ENCODE measurements at regions not wholly inside any gene's neighbourhood (a gene's known extent, or its start where the extent isn't known, plus 50 kb on each side); places are given as distances from the start of the nearest gene placed in this dataset.

- Histone ChIP-seq H3K9me3 (ENCODE audit: low read length) (peaks cover 5% of the 10 kb centered on the region; the same call in 1 of the 2 replicates), H3K9ac (ENCODE audit: low read length) (no peak overlapping the region), H3K79me2 (ENCODE audit: low read length) (no peaks in the 10 kb centered on the region), H3K27me3 (ENCODE audit: low read length) (no peaks in the 10 kb centered on the region), H3K4me2 (ENCODE audit: low read length) (no peak overlapping the region), H3F3A (ENCODE audit: low read length, unreplicated experiment) (peaks cover 10% of the 10 kb centered on the region), H3K4me3 (ENCODE audit: low read length) (no peak overlapping the region), H3K27ac (ENCODE audit: low read length) (no peak overlapping the region), H2AFZ (ENCODE audit: low read length) (no peak overlapping the region), H4K20me1 (ENCODE audit: low read length) (no peaks in the 10 kb centered on the region), H3K4me1 (ENCODE audit: insufficient read depth, low read length) (peaks cover 18% of the 10 kb centered on the region), H3K36me3 (ENCODE audit: low read depth, low read length) (peaks cover 2% of the 10 kb centered on the region; the same call in 1 of the 2 replicates), H3K9me2 (replicated peaks; ENCODE audit: low read length) (peaks cover 5% of the 10 kb centered on the region; the same call in 1 of the 2 replicates)
- ATAC-seq (no peak), DNase-seq (no peak)
- TF ChIP-seq CTCF (conservative IDR thresholded peaks at IDR 0.05; ENCODE audit: low read depth, low read length) (no peak), EZH2phosphoT487 (IDR thresholded peaks at IDR 0.05; ENCODE audit: borderline replicate concordance, low read length) (no peak), EZH2 (IDR thresholded peaks at IDR 0.05; ENCODE audit: low read length, unreplicated experiment) (no peak)
- intact Hi-C loops (cut with micrococcal nuclease): loop anchor here (10.0 kb wide), 1 partner anchor 173 kb away; no protein-coding TSS in a partner anchor
- POLR2A ChIA-PET (ENCODE audit: unreplicated experiment): no interaction called here
- no TSS peak for BruUV-seq (replicated peaks)
- CTCF ChIA-PET: no interaction called here
Measured at GRCh38 chr1:218667781-218668516, 322.8 kb downstream of the TGFB2 start.

- Histone ChIP-seq H3K27ac (ENCODE audit: low read length) (no peak overlapping the region), H3K4me1 (ENCODE audit: insufficient read depth, low read length) (peaks cover 13% of the 10 kb centered on the region), H4K20me1 (ENCODE audit: low read length) (no peaks in the 10 kb centered on the region), H3K79me2 (ENCODE audit: low read length) (no peaks in the 10 kb centered on the region), H3K9me2 (replicated peaks; ENCODE audit: low read length) (no peaks in the 10 kb centered on the region), H3K9ac (ENCODE audit: low read length) (no peak overlapping the region), H2AFZ (ENCODE audit: low read length) (no peak overlapping the region), H3K4me3 (ENCODE audit: low read length) (no peak overlapping the region), H3F3A (ENCODE audit: low read length, unreplicated experiment) (peaks cover 7% of the 10 kb centered on the region), H3K36me3 (ENCODE audit: low read depth, low read length) (peaks cover 2% of the 10 kb centered on the region; the same call in 1 of the 2 replicates), H3K27me3 (ENCODE audit: low read length) (no peaks in the 10 kb centered on the region), H3K4me2 (ENCODE audit: low read length) (no peak overlapping the region), H3K9me3 (ENCODE audit: low read length) (peaks cover 5% of the 10 kb centered on the region; the same call in 1 of the 2 replicates)
- BruUV-seq (replicated peaks): no TSS peak
- intact Hi-C loops (cut with micrococcal nuclease): loop anchor here (10.0 kb wide), 1 partner anchor 175 kb away; no protein-coding TSS in a partner anchor
- ChIA-PET POLR2A (ENCODE audit: unreplicated experiment) (no interaction called here), CTCF (no interaction called here)
- no peak for TF ChIP-seq CTCF (conservative IDR thresholded peaks at IDR 0.05; ENCODE audit: low read depth, low read length)
- no peak for TF ChIP-seq EZH2phosphoT487 (IDR thresholded peaks at IDR 0.05; ENCODE audit: borderline replicate concordance, low read length)
- no peak for TF ChIP-seq EZH2 (IDR thresholded peaks at IDR 0.05; ENCODE audit: low read length, unreplicated experiment)
- DNase-seq: no peak
- no peak for ATAC-seq
Measured at GRCh38 chr1:218669431-218669830, 324.3 kb downstream of the TGFB2 start.

GRCh38 chr1:218670875-218671274 lies 325.7 kb downstream of the TGFB2 start:
- Histone ChIP-seq H3K27ac (ENCODE audit: low read length) (no peak overlapping the region), H3K9me3 (ENCODE audit: low read length) (peaks cover 3% of the 10 kb centered on the region; the same call in 1 of the 2 replicates), H3K9ac (ENCODE audit: low read length) (no peak overlapping the region), H3K27me3 (ENCODE audit: low read length) (no peaks in the 10 kb centered on the region), H4K20me1 (ENCODE audit: low read length) (no peaks in the 10 kb centered on the region), H3K79me2 (ENCODE audit: low read length) (no peaks in the 10 kb centered on the region), H3K4me2 (ENCODE audit: low read length) (no peak overlapping the region), H3K4me3 (ENCODE audit: low read length) (no peak overlapping the region), H3K36me3 (ENCODE audit: low read depth, low read length) (peaks cover 2% of the 10 kb centered on the region; the same call in 1 of the 2 replicates), H3F3A (ENCODE audit: low read length, unreplicated experiment) (no peaks in the 10 kb centered on the region), H3K4me1 (ENCODE audit: insufficient read depth, low read length) (0 out of 2 replicates have a peak, but pooled peaks cover 5% of the 10 kb centered on the region), H2AFZ (ENCODE audit: low read length) (no peak overlapping the region), H3K9me2 (replicated peaks; ENCODE audit: low read length) (no peaks in the 10 kb centered on the region)
- intact Hi-C loops (cut with micrococcal nuclease): no loop called here
- DNase-seq (no peak), ATAC-seq (no peak)
- TF ChIP-seq EZH2phosphoT487 (IDR thresholded peaks at IDR 0.05; ENCODE audit: borderline replicate concordance, low read length) (no peak), EZH2 (IDR thresholded peaks at IDR 0.05; ENCODE audit: low read length, unreplicated experiment) (no peak), CTCF (conservative IDR thresholded peaks at IDR 0.05; ENCODE audit: low read depth, low read length) (no peak)
- BruUV-seq (replicated peaks): no TSS peak
- ChIA-PET POLR2A (ENCODE audit: unreplicated experiment) (no interaction called here), CTCF (no interaction called here)
